Anterior cingulate cortex (tissue), 58 donors: ENCODE measurements at regions not wholly inside any gene's neighbourhood (a gene's known extent, or its start where the extent isn't known, plus 50 kb on each side); places are given as distances from the start of the nearest gene placed in this dataset.
"Not testable (repeated sequence)": the region's sequence is repeated elsewhere in the genome, so short reads cannot be mapped to it uniquely, and the experiment has no call there.

Source experiments
- DNase-seq, 58 donors: peaks; one replicate each; lab custom pipeline; 2025; lab: John Stamatoyannopoulos, UW

DNA sequence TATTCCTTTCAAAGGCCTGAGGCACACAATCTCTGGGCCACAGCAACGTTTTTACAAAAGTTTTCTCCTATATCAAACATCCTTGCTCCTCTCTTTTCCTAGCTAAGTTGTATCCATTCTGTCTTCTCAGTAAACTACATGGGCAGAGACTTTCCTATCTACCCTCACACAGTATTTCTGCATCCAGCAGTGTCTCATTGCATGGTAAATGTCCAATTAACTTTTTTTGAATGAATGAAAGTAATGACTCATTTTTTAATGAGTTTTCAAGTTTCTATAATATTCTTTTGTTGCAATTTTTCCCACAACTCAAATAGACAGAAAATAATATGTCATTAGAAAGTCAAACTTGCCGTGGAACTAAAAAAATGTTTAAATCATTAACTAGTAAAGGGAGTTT, 688.6 kb downstream of the JRKL start:
- no peak for DNase-seq

GRCh38 chr11:97079244-97079643, 689.4 kb downstream of the JRKL start:
- DNase-seq = no peak

GRCh38 chr11:97087419-97087818, 697.6 kb downstream of the JRKL start:
- DNase-seq = no peak

- DNase-seq = no peak
These were observed 703.0 kb downstream of the JRKL start for GRCh38 chr11:97092823-97093222.

DNA sequence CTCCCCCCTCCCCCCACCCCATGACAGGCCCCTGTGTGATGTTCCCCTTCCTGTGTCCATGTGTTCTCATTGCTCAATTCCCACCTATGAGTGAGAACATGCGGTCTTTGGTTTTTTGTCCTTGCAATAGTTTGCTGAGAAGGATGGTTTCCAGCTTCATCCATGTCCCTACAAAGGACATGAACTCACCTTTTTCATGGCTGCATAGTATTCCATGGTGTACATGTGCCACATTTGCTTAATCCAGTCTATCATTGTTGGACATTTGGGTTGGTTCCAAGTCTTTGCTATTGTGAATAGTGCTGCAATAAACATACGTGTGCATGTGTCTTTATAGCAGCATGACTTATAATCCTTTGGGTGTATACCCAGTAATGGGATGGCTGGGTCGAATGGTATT, 712.4 kb downstream of the JRKL start:
- DNase-seq = not testable (repeated sequence)

DNA sequence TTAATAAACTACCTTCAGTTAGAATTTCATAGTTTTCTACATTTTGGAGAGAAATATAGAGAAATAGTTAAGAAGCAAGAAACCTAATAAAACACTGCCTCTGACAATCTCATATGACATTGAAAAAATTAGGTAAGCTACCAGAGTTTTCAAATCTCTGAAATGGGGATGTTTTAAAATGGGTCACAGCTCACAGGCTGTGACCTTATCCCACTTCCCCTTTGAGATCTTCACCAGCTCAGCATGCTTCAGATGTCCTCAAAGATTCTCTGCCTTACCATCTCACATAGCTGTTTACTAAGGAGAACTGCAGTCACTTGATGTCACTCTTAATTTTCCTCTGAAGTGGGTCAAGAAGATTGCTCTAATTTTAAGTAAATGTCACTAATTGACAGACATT, 717.8 kb downstream of the JRKL start:
- no peak for DNase-seq

DNA sequence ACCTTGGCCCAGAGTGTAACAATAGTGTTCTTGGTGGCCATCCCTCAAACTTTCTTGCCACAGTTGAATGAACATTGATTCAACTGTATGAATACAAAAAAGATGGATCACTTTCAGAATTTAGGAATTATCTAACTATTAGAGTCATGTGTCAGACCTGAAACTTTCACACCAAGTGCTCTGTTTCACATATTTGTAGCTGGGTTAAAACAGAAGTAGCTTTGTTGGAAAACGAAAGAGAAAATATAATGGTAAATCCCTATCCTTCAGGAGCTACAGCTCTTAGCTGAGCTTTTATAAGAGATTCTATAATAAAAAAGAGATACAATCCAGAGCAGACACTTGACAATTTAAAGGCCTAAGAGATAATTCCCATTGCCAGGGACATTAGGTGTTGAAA, 719.3 kb downstream of the JRKL start:
- DNase-seq = no peak

GRCh38 chr11:97110376-97110775, 720.6 kb downstream of the JRKL start:
- DNase-seq = no peak

DNA sequence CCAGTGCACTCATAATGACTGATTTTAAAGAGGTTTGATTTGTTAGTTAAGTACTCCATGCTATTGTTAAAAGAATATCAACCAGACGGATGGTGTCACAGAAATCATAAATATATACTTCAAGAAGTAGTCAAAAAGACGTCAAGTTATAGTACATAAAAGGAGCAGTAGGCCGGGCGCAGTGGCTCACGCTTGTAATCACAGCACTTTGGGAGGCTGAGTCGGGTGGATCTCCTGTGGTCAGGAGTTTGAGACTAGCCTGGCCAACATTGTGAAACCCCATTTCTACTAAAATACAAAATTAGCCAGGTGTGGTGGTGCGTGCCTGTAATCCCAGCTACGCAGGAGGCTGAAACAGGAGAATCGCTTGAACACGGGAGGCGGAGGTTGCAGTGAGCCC, 721.7 kb downstream of the JRKL start:
- DNase-seq = no peak

- no peak for DNase-seq
These were observed 728.9 kb downstream of the JRKL start for GRCh38 chr11:97118614-97119200.

- DNase-seq = no peak
These were observed 733.4 kb downstream of the JRKL start for GRCh38 chr11:97123237-97123636.

DNA sequence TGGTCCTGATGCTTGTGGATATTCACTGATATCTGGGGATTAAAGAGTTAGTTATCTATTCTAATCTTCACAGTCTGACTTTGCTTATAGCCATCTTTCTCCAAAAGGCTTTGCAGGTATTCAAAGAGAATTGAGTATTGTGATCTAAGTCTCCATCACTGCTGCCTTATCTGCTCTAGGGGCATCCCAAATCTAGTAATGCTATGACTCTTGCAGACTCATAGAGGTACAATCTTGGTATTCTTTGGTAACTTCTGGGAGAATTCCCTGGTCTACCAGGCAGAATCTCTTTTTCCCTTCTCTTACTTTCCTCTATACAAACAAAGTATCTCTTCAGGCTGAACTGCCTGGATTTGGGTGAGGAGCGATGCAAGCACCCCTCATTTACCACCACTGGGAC, 746.3 kb downstream of the JRKL start:
- no peak for DNase-seq

DNA sequence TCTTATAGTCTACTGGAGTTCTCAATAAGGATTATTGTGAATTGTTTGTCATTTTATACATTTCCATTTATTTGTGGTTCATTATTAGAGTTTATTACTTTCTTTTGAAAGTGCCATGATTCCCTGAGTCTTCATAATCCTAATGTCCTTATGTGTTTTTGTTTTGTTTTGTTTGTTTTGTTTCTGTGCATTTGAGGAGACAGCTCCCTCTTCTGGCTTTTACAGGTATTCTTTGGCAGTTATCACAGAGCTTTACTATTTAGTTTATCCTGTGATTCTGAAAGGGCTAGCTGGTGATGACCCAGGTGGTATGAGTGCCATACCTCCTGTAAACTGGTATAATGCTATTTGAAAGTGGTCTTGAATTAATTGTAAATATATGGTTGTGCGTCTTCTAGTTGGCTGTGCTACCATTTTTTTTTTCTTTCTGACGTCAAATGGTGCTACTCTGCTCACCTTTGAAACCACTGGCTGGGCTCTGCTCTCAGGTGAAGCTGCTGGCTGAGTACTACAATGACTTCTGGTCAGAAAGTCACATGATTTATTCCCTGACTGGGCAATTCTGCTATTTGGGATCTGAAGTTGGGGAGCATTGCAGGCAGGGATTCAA, 751.2 kb downstream of the JRKL start:
- DNase-seq = no peak

GRCh38 chr11:97143463-97143862, 753.6 kb downstream of the JRKL start:
- DNase-seq = no peak

GRCh38 chr11:97149741-97150140, 759.9 kb downstream of the JRKL start:
- DNase-seq = no peak

DNA sequence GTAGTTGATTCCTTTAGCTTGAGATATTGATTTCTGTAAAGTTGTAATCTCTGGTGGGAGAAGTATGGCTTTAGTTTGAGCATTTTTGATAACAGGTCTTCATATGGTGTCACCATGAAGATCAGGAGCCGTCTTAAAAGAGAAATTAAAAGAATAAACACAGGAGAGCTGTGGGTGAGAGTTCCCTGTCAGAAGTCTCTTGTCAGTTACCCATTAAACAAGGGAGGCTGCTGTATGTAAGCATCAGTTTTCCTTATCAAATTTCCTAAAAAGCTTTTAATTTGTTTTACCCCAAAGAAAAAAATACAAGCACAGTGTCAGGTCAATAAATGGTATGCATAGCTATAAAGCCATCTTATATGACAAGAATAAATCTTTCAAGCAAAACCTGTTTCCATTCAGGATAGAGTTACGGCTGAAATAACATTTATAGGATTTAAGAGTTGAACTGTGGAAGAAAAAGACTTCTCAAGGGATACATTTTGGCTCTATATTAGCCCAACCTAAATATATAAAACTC, 767.5 kb downstream of the JRKL start:
- no peak for DNase-seq

DNA sequence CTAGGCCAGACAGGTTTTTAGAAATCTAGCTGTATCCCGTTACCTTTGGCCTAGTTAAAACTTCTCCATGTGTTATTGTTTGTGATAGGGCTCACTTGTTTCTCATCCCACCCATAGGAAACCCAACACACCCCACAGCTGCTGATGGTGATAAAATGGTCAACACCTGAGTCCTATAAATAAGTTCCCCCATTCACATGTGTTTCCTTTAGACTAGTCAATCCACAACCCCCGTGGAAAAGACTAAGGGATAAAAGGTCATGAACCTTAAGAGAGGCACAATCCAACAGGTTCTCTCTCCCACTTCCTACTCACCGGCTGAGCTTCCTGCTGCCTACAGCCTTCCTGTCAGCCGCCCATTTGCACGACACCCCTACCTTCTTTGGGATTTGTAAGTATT, 768.4 kb downstream of the JRKL start:
- DNase-seq = no peak

DNA sequence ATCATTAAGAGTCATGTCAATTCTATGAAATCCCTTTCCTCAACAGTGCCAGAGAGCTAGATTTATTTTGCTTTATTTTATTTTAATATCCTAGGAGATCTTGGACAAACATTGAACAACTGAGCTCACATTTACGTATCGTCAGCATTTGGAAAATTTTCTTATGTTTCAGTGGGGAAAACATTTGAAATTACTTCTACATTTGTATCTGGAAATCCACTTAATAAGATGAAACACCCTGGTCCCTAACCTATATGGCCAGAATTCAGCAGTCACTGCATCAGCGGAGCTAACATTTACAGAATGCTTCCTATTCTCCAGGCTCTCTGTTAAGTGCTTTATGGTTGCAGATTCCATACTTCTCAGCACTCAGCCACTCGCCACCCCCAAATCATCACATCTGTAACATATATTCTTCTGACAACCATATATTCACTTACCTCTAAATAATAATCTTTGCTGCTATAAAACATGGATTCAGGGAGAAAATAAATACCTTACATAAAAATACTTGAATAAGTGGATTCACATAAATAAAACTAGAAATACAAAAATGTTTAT, 773.9 kb downstream of the JRKL start:
- DNase-seq = no peak

GRCh38 chr11:97201743-97202612, 812.2 kb downstream of the JRKL start:
- no peak for DNase-seq

GRCh38 chr11:97202613-97203292, 812.9 kb downstream of the JRKL start:
- DNase-seq = no peak

DNA sequence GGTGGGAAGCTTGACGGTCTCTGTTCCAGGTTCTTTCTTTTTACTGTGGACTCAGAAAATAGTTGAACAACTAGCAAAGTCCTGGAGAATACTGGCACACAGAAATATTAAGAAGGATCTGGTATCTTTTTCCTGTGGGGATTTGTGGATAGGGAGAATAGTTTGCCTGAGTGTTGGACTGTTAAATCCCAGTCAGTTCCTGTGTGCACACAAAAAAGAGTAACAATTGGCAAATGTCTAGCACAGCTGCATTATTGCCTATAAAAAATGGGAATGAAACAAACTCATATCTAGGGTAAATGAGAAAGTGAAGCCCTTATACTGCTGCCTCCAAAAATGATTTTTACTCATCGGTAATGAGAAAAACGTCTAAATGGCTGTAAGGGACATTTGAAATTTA, 828.2 kb downstream of the JRKL start:
- DNase-seq = no peak
